GM21515 (cell line): ENCODE measurements at regions not wholly inside any gene's neighbourhood (a gene's known extent, or its start where the extent isn't known, plus 50 kb on each side); places are given as distances from the start of the nearest gene placed in this dataset.

Source experiments
- ATAC-seq: cut with Tn5 transposase; IDR thresholded peaks from one replicate; pipeline ENCODE4 v1.9.1; 2021; ENCODE audit not compliant: unreplicated experiment

- ATAC-seq = no peak
Observed at GRCh38 chr6:41469156-41470028, 76.8 kb upstream of the FOXP4 start.

- no peak for ATAC-seq
Observed at GRCh38 chr6:41470029-41470330, 76.2 kb upstream of the FOXP4 start.

GRCh38 chr6:41470331-41471063, 75.7 kb upstream of the FOXP4 start:
- no peak for ATAC-seq

- ATAC-seq = no peak
Observed at GRCh38 chr6:41471064-41471895, 74.9 kb upstream of the FOXP4 start.

DNA sequence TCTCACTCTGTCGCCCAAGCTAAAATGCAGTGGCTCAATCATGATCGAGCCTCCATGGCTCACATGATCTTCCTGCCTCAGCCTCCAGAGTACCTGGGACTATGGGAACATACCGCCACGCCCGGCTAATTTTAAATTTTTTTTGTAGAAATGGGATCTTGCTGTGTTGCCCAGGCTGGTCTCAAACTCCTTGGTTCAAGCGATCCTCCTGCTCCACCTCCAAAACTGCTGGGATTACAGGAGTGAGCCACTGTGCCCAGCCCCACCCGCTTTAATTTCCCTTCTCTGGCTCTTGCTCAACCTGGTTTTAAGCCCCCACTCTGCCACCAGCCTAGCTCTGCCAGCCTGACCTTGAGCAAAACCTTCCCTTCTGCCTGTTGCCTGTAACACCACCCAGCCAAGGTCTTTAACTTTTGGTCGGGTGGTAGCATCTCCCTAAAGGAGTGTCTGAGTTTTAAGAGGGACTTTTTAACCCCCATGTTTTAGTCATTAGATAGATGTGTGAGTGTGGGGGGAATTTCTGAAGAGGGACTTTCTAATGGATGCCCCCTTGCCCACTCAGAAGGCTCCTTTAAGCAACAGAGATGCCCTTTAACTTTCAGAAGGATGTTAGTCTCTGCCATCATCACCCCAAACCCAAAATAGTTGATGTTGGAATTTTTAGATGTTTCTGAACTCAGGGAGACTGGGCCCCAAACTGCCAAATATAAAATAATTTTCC, 71.8 kb upstream of the FOXP4 start:
- no peak for ATAC-seq

GRCh38 chr6:41475164-41475563, 71.0 kb upstream of the FOXP4 start:
- no peak for ATAC-seq

DNA sequence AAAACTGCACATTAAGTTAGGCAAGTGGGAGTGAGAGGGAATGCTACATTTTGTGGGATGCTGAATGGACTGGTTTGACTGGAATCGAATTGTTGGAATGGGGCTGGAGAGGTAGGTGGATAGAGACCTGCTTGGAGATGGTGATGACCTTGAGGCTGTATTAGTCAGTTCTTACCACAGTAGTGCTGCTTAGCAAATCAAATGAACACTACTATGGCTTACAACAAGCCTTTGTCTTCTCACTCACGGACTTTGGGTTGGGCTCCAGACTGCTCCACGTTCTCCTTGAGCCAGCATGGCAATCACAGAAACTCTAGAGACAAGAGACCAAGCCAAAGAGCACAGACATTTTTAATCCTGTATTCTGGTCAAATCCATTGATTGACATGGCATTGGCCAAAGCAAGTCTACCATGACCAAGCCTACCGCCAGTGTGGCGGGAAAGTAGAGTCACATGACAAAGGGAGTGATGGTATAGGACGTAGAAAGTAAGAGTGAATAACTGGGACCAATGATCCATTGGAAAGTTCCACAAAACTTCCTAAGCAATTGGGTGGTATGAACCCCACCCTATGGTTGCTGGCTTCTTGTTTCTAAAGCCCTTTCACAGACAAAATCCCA, 70.3 kb upstream of the FOXP4 start:
- ATAC-seq = no peak

GRCh38 chr6:41476401-41476800, 69.8 kb upstream of the FOXP4 start:
- ATAC-seq = no peak

DNA sequence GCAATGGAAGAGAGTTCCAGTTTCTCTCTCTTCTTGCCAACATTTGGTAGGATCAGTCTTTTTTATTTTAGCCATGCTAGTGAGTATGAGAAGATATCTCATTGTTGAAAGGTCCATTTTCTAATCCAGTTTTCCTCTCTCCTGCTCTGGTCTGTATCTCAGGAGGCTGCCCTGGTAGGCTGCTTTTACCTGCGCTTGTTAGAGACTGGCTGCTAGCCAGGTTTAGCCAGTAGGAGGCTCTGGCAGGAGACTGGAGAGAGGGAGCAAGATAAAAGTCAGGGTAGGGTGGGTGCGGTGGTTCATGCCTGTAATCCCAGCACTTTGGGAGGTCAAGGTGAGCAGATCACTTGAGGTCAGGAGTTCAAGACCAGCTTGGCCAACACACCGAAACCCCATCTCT, 68.6 kb upstream of the FOXP4 start:
- no peak for ATAC-seq

GRCh38 chr6:41483943-41484342, 62.2 kb upstream of the FOXP4 start:
- no peak for ATAC-seq

GRCh38 chr6:41487860-41488432, 58.2 kb upstream of the FOXP4 start:
- no peak for ATAC-seq

DNA sequence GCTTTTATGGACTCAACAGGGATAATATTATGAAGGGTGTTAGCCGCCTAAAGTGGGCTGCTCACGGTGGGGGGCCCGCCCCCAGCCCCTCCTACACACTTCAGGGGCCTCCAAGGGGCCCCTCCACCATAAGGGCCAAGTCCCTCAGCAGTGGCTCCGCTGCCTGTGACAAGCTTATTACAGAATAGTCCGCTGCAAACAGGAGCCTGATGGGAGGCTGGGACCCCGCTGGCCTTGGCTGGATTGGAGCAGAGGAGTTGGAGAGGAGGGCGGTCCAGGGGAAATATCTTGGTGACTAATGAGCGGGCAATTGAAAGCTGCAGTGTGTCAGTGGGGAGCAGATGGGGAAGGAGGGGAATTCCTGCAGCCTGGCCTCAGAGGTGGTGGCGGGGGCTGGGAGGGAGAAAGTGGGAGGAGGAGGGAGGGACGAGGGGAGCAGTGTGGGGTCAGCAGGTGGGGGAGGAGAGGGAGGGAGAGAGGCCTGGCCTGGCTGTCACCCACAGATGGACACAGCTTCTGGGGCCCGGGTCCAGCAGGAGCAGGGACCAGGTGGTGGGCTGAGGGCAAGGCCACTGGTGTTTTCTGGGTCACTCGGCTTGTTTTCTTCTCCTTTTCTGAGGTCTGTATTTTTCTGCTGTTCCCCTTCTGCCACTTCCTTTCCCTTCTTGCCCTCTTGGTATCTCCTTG, 57.6 kb upstream of the FOXP4 start:
- ATAC-seq = no peak

DNA sequence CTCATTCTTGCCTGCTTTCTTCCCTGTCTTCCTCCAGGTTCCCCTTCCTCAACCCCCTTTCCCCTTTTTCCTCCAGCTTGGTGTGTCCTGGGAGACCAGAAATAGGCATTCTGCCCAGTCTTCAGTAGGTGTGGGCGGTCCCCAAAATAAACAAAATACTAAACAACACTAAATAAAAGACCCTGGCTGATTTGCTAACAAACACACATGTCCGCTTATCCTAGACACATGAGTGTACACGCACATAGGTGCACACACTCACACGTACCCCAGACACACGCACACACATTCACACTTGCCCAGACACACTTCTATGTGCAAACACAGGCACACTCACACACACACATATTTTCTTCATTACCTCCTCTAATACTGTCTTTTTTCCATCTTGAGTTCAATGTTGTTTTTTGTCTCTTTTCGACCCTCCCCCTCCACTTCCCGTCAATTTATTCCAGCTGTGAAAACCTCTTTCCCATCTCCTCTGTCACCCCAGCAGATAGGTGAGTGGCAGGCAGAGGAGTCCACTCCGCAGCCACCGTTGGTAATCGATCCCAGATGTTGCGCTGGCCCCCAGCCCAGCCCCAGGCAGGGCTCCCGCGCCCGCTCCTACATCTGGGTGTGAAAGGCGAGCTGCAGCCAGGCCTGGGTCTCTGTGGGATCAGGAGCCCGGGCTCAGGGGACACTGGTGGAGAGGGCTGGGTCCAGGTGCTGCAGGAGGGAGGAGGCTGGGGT, 56.9 kb upstream of the FOXP4 start:
- no peak for ATAC-seq

- ATAC-seq = no peak
Observed at GRCh38 chr6:41492261-41492891, 53.8 kb upstream of the FOXP4 start.

GRCh38 chr6:41494212-41495110, 51.7 kb upstream of the FOXP4 start:
- ATAC-seq = no peak
